ENCODE measurements at regions not wholly inside any gene's neighbourhood (a gene's known extent, or its start where the extent isn't known, plus 50 kb on each side); places are given as distances from the start of the nearest gene placed in this dataset.

DNA sequence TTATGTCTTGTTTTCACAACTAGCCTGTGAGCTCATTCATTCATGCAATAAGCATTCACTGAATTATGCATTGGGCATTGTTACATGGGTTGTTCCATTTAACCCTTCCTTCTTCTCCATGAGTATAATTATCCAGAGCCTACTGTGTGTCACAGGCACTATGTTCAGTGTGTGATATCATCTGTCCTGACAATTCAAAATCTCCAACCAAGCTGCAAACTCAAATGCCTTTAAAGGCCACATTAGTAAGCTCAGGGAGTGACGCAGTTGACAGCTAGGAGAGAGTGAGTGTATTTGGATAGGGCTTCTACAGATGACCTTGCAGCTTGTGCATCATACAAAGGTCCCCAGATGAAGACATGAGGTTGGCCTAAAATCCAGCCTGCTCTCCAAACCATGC lies 289.5 kb downstream of the OMA1 start:
- TF ChIP-seq, protein P1, sequence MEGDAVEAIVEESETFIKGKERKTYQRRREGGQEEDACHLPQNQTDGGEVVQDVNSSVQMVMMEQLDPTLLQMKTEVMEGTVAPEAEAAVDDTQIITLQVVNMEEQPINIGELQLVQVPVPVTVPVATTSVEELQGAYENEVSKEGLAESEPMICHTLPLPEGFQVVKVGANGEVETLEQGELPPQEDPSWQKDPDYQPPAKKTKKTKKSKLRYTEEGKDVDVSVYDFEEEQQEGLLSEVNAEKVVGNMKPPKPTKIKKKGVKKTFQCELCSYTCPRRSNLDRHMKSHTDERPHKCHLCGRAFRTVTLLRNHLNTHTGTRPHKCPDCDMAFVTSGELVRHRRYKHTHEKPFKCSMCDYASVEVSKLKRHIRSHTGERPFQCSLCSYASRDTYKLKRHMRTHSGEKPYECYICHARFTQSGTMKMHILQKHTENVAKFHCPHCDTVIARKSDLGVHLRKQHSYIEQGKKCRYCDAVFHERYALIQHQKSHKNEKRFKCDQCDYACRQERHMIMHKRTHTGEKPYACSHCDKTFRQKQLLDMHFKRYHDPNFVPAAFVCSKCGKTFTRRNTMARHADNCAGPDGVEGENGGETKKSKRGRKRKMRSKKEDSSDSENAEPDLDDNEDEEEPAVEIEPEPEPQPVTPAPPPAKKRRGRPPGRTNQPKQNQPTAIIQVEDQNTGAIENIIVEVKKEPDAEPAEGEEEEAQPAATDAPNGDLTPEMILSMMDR (IDR thresholded peaks at IDR 0.05; ENCODE audit: extremely low read depth, missing control alignments), result no peak
- no peak for DNase-seq (ENCODE audit: low spot score)

DNA sequence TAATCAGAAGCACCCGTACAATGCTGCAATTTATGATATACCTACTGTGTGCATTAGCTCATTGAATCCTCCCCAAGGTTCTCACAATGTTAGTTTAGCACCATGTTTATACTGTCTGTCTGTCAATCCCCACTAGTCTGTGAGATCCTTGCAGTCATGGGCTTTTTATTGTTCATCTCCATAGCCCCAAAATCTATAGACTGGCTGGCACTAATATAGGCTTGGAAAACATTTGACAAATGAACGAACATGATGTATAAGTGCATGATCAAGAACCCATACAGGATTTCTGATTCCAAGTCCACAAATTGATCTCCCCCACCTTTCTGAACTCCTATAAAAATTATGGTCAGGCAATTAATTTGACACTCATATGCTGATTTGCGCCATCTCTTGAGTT lies 290.0 kb downstream of the OMA1 start:
- DNase-seq (ENCODE audit: low spot score), result no peak

DNA sequence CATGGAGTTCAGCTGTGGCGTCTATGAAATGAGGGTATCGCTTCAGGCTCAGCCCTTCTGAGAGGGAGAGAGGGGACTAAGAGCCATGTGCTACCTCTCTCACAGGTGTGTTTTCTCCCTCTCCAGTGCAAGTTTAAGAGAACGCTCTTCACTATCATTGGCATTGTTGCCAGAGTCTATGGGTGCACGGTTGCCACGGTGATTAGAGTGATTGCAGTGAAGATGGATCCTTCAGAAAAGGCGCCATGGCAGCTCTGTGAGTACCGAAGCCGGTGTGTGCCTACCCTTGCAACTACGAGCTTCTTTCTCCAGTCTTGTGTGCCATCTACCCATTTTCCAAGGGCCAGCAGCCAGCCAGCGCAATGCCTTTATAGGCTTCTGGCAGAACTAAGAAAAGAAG lies 290.5 kb downstream of the OMA1 start:
- TF ChIP-seq, protein P1 (IDR thresholded peaks at IDR 0.05; ENCODE audit: extremely low read depth, missing control alignments), result no peak
- no peak for DNase-seq (ENCODE audit: low spot score)

More for the DNA sequence above, 290.0 kb downstream of the OMA1 start:
- TF ChIP-seq, protein P1 (IDR thresholded peaks at IDR 0.05; ENCODE audit: extremely low read depth, missing control alignments), result no peak

DNA sequence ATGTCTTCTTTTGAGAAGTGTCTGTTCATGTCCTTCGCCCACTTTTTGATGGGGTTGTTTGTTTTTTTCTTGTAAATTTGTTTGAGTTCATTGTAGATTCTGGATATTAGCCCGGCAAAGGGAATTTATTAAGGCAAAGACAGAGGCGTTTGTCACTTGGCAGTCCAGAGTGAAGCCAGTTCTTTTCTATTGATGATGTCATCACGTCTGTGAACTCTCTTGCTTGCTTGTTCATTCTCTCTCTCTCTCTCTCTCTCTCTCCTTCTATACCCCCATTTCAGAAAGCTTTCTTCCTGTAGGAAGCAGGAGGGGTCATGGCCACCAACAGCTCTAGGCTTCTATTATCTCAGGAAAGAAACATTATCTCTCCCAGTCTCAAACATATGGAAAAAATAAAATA lies 291.3 kb downstream of the OMA1 start:
- DNase-seq (ENCODE audit: low spot score), result no peak
- TF ChIP-seq, protein P1 (IDR thresholded peaks at IDR 0.05; ENCODE audit: extremely low read depth, missing control alignments), result no peak

DNA sequence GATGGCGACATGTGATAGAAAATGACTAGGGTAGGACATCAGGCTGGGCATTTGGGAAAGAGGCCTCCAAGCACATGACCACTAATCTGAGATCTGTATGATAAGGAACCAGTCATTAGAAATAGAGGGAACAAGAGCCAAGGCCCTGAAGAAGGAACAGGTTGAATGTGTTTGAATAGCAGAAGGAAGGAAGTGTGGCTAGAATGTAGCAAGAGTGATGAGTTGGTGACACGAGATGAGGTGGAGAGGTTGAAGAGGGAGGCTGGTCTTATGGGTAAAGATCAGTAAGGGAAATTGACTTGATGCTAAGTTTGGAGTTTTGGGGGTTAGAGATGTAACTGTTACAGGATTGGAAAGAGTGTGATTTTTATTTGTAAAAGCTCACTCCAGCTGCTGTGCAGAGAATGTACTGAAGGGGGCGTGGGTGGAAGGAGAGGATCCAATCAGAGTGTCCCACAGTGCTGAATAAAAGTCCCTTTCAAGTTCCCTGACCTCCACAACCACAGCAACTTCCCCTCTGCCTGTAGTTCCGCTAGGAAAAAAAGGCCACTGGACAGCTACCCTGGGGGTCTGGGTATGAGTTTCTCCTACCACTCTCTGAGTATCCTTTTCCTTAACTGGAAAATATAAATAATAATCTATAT lies 295.0 kb downstream of the OMA1 start:
- TF ChIP-seq, protein P1 (IDR thresholded peaks at IDR 0.05; ENCODE audit: extremely low read depth, missing control alignments), result no peak
- peak; percentile 48 for DNase-seq (ENCODE audit: low spot score)

DNA sequence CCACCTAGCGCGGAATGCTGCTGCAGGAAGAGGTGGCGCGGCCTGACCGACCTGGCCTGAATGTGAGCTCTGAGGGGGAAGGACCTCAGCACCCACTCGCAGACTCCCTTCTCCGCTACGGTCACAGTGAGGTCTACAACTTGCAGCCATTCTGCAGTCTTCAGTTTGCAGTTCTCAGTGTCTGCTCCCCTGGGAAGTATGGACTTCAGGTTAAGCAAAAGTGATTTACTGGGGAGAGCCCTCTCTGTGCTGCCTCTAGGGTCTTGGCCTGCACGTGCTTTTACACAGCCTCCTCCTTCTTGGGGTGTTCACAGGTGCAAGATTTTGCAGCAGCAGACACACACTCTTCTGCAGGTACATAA lies 296.0 kb downstream of the OMA1 start:
- TF ChIP-seq, protein P1 (IDR thresholded peaks at IDR 0.05; ENCODE audit: extremely low read depth, missing control alignments), result no peak
- no peak for DNase-seq (ENCODE audit: low spot score)

DNA sequence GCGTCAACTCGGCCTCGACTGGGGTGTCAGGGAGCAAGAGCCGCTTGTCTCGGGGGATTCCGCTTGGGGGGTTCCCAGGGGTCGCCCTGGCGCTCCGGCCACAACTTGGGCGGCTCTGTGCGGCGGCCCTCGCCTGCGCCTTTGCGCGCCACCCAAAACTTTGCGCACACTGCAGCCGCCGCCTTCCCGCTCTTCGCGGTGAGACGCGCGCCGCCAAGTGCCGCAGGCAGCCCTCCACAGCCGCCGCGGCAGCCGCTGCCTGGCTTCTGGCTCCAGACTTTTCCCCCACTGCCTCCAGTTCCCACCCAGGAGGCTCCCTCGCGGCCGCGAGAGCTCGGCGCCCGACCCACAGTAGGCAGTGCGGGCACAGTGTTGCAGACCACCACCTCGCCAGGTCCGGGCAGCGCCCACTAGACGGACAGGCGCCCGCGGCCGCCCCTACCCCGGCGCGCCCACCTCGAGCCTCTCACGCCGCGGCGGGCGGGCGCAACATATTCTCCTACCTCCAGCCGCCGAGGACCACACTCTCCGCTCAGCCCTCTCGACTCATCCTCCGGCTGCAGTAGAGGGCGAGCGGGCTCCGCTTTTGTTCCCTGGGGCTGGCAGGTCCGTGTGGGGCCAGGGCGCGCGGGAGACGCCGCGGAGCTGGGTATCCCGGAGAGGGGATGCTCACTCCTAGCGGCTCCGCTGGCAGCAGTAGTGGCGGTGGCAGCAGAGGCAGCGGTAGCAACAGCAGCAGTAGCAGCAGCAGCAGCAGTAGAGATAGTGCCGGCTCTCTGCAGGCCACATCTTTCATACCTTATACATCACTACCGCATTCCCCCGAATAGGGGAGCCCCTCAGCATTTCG lies 296.6 kb downstream of the OMA1 start:
- TF ChIP-seq, protein P1 (IDR thresholded peaks at IDR 0.05; ENCODE audit: extremely low read depth, missing control alignments), result no peak
- peak; percentile 58 for DNase-seq (ENCODE audit: low spot score)
